HG02884 (cell line): ENCODE measurements at regions not wholly inside any gene's neighbourhood (a gene's known extent, or its start where the extent isn't known, plus 50 kb on each side); places are given as distances from the start of the nearest gene placed in this dataset.

Experiments used
- ATAC-seq: cut with Tn5 transposase; IDR thresholded peaks from one replicate; pipeline ENCODE4 v1.9.1; 2021; ENCODE audit warnings: mild to moderate bottlenecking, moderate library complexity; ENCODE audit not compliant: unreplicated experiment

DNA sequence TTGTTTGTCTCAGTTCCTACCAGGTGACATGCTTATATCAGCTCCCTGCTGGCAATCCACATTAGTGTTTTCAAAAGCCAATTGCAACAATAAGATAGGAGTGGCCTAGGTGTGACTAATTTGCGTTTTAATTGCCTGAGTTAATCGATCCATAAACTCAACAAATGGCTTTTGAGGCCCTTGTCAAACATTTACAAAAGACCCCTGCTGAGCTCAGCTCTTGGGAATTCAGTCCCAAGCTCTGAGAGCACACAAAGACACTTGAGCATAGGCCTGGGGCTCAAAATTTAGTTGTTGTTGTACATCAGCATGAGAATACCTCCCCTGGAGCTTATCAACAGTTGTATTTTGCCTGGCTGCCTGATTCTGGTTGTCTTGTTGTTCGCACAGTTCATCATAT, 1134.4 kb upstream of the TSPY4 start:
- ATAC-seq, result no peak

GRCh38 chrY:8241144-8241543, 1096.1 kb upstream of the TSPY4 start:
- ATAC-seq, result no peak

DNA sequence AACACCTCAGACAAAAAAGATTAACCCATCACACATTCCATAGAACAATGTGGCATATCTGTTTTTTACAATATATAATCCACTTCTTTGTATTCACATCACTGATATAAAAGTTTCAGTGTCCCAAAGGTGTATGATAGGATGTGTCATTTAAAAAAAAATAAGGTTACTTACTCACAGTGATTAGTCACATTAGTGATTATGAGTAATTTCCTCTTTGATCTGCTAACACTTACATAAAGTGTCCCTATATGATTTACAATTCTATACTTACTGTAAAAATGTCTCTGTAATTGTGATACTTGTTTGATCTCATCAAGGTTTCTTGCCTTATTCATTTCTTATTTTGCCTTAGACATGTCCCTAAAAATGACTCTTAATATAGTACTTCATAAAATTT, 1063.5 kb upstream of the TSPY4 start:
- ATAC-seq, result no peak

- ATAC-seq, result no peak
These were observed 1032.2 kb upstream of the TSPY4 start for GRCh38 chrY:8305021-8305420.

DNA sequence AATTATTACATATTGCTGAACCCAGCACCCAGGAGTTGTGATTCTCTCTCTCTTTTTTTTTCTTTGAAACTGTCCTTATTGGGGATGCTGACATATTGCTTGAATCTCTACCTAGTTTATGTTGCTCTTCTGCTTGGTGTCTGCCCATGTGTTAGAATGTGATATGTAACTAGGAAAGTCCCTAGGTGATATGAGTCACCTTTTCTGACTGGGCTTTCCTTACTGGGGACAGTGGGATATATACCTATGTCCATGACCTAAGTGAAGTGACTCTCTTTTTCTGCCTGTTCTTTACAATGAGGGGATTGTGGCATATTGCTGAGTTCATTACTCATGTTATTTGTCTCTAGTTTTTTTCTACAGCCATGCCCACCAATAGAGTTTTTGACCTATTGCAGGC, 1013.2 kb upstream of the TSPY4 start:
- ATAC-seq, result no peak

DNA sequence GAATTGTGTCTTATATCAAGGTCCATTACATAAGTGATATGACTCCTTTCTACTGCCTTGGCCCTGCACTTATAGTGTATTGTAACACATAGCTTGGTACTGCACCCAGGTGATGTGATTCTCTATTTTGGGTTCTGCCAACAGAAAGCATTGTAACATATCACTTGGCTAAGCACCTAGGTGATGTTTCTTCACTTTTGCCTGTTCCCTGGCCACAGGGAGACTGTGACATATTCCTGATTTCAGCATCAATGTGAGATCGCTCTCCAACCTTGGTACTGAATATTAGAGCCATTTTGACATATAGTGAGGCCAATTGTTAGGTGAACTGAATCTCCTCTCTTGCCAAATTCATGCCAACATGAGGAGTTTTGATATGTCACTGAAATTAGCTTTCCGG, 1010.3 kb upstream of the TSPY4 start:
- no peak for ATAC-seq

DNA sequence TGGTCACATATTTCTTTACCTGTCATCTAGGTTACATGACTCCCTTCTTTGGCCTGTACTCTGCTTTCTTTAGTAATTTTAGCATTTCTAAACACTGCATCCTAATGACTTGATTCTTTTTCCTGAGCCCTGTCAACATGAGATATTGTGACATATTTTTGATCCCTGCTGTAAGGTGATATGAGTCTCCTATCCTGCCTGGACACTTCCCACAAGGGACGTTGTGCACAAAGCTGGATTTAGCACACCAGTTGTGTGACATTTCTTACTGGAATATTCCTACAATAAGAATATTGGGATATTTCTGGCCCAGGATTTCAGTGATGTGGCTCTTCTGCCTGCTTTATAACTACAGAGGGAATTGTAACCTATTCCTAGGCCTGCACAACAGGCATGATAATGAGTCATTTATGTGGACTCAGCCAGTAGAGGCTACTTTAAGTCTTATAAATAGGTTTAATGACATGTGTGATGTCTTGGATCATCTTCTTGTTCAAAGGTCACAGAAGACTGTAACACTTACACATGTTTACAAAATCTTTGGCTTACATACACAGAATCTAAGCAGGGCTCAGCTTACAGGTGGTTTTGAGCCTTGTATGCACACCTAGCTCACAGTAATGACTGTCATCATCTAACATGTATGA, 1009.4 kb upstream of the TSPY4 start:
- no peak for ATAC-seq

GRCh38 chrY:8329431-8329830, 1007.8 kb upstream of the TSPY4 start:
- ATAC-seq, result no peak

DNA sequence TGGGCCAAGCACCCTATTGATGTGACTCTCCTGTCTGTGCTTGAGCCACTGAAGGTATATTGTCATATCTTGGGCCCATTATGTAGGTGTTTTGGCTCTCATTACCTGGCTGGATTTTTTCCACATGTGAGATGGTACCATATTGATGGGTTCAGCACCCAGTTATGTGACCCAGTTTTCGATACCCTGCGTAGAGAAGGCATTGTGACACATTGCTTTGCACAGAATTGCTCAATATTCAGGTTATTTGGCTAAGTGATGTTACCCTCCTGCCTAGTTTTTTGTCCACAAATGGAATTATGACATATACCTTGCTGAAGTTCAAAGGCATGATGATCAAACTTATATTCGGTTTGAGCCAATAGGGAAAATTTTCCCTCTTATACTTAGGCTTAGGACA, 1007.3 kb upstream of the TSPY4 start:
- no peak for ATAC-seq

DNA sequence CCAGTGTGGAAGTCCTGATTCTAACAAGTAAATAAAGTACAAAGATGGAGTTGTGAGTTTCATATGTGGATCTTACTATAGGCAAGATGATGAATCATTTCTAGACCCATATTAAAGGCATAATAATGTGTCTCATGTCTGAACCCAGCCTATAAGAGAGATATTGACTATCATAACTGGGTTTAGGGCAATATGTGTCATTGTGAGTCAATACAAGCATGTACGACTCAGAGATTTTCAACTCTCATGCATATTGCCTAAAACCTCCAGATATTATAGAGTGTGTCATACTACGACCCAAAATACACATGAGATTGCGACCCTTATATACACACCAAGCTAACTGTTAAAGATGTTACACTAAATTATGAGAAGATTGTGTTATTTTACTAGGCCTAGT, 1003.9 kb upstream of the TSPY4 start:
- ATAC-seq, result no peak

DNA sequence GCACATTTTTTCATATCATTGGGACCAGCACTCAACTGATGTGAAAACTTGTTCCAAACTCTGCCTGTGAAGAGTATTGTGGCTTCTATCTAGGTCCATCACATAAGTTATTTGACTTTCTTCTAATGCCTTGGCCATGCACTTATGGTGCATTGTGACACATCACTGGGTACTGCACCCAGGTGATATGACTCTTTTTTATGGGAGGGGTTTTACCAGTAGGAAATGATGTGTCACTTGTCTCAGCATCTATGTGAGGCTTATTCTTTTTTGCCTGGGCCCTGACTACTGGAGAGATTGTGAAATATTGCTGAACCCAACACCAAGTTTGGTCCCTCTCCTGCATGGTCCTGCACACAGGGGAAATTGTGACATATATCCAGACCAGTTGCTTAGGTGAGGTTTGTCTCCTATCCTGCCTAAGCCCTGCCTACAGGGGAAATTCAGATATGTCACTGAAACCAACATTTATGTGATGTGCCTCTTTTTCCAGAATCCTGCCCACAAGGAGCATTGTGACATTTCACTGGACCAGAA, 1001.9 kb upstream of the TSPY4 start:
- ATAC-seq, result no peak

GRCh38 chrY:8336112-8336774, 1001.0 kb upstream of the TSPY4 start:
- no peak for ATAC-seq

DNA sequence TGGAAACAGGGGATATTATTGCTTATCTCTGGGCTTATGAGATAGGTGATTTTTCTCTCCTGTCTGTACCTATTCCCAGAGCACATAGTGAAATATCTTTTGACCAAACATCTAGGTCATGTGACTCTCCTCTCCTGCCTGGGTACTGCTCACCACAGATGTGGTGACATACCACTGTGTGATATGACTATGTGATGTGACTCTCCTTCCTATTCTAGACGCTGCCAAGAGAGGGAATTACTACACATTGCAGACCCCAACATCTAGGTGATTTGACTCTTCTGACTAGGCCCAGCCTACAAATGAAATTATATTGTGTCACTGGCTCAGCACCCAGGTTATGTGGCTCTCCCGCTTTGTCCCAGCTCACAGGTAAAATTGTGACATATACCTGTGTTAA, 996.3 kb upstream of the TSPY4 start:
- ATAC-seq, result no peak

GRCh38 chrY:8342173-8342572, 995.1 kb upstream of the TSPY4 start:
- ATAC-seq, result no peak

DNA sequence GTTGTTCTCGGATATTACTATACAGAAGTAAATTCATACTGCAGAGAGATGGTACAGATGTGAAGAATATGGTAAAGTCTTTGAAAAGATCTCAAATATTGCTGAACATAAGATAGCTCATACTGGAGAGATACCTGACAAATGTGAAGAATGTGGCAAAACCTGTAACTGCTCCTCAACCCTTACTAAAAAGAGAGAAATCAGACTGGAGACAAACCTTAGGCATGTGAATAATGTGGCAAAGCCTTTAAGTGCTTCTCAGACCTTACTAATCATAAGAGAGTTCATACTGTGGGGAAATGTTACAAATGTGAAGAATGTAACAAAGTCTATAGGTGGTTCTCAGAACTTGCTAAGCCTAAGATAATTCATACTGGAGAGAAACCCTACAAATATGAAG, 986.0 kb upstream of the TSPY4 start:
- no peak for ATAC-seq

- ATAC-seq, result no peak
These were observed 985.1 kb upstream of the TSPY4 start for GRCh38 chrY:8352201-8352600.

DNA sequence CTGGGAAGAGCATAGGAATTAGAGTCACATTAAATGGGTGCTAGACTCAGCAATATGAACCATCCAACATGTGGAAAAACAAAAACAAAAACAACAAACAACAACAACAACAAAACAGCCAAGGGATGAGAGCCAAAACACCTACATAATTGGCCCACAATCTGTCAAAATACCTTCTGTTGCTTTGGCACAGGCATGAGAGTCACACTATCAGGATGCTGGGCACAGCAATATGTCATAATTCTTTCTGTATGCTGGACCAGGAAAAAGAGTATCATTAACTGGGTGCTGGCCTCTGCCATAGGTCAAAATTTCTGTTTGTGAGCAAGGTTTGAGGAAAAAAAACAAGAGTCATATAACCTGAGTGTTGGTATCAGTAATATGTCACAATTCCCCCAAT, 979.1 kb upstream of the TSPY4 start:
- no peak for ATAC-seq

DNA sequence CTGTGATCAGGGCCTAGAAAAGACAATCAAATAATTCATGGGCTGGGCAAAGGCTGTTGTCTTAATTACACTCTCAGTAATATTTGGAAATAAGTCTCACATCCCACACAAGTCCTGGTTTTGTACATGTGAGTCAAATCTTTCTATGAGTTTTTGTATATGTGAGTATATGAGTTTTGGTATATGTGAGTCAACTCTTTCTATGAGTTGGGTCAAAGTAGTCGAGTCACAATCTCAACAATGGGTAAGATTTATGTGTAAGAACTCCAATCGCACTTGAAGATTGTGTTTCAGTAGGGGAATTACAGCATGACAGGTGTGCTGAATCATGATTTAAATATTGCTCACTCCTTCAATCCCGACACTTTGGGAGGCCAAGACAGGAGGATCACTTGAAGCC, 975.5 kb upstream of the TSPY4 start:
- no peak for ATAC-seq

- no peak for ATAC-seq
These were observed 959.8 kb upstream of the TSPY4 start for GRCh38 chrY:8377491-8377890.

- ATAC-seq, result no peak
These were observed 957.5 kb upstream of the TSPY4 start for GRCh38 chrY:8379800-8380199.

DNA sequence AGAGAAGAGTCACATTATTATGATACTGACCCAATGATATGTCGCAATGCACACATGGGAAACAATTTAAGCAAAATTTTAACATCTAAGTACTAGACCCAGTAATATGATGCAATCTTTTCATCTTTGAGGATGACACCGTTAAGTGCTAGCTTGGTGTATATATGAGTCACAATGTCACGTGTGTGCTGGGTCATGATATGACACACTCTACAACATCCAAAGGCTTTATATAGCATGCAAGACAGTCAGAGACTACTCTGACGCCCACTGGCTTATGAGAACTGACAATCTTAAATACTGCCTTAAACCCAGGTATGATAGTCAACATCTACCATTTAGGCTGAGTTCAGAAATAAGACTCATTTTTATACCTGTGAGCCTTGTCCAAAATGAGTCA, 955.8 kb upstream of the TSPY4 start:
- peak; percentile 76 for ATAC-seq

- no peak for ATAC-seq
These were observed 951.2 kb upstream of the TSPY4 start for GRCh38 chrY:8386053-8386452.

DNA sequence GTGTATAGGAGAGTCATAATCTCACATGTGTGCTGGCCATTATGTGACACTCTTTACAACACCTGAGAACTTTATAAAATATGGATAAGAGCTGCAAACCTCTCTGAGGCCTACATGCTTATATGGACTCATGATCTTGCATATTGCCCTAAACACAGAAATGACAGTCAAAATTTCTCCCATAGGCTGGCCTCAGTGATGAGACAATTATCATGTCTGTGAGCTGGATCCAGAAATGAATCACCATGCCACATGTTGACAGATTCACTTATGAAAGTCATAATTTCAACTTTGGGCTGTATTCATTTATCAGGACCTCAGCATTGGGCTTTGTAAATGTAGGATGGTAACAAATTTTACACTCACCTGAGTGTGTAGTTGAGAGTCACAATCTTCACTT, 948.8 kb upstream of the TSPY4 start:
- no peak for ATAC-seq
